ENCODE measurements at regions not wholly inside any gene's neighbourhood (a gene's known extent, or its start where the extent isn't known, plus 50 kb on each side); places are given as distances from the start of the nearest gene placed in this dataset.

DNA sequence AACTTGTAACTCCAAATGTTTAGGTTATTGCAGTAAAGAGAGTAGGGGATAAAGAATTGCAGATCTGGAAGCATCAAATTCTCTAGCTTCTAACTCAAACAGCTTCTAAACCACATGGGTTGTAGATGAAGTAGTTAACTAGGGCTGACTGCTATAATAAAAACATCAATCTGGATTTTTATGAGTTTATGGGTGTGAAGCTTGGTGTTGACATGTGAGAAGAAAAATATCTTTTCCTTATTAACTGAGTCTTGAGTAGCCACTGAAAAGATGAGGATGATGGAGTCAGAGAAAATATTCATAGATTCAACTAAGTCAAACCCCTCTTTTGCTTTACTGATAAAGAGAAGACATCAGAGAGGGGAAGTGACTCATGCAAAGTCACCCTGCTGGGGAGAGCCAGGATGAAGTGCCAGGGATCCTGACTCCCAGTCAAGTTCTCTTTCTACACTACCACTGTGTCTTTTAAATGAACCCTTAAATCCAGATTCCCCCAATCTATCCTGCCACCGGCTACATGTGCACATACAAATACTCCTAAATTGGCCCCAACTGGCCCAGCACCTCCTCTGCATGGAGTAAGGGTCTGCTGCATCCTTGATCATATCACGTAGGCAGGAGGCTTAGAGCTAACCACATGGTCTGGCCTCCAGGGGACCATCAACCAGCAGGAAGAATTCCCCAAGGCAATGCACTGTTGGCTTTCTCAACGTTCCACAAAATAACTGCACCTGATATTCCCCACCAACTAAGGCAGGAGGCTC, 264.0 kb upstream of the CCL2 start:
- TF ChIP-seq, protein P1, sequence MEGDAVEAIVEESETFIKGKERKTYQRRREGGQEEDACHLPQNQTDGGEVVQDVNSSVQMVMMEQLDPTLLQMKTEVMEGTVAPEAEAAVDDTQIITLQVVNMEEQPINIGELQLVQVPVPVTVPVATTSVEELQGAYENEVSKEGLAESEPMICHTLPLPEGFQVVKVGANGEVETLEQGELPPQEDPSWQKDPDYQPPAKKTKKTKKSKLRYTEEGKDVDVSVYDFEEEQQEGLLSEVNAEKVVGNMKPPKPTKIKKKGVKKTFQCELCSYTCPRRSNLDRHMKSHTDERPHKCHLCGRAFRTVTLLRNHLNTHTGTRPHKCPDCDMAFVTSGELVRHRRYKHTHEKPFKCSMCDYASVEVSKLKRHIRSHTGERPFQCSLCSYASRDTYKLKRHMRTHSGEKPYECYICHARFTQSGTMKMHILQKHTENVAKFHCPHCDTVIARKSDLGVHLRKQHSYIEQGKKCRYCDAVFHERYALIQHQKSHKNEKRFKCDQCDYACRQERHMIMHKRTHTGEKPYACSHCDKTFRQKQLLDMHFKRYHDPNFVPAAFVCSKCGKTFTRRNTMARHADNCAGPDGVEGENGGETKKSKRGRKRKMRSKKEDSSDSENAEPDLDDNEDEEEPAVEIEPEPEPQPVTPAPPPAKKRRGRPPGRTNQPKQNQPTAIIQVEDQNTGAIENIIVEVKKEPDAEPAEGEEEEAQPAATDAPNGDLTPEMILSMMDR (IDR thresholded peaks at IDR 0.05; ENCODE audit: extremely low read depth in 1 of 2, insufficient read depth in 1 of 2, low read depth in 1 of 2, low read length in 2 of 2): no peak
- TF ChIP-seq EZH2 (IDR thresholded peaks at IDR 0.05; ENCODE audit: borderline replicate concordance, low read depth, low read length, severe bottlenecking): no peak
- no peak for TF ChIP-seq POLR2AphosphoS5 (IDR thresholded peaks at IDR 0.05; ENCODE audit: insufficient read depth, low read depth, low read length)
- TF ChIP-seq, protein P2, sequence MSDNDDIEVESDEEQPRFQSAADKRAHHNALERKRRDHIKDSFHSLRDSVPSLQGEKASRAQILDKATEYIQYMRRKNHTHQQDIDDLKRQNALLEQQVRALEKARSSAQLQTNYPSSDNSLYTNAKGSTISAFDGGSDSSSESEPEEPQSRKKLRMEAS (IDR thresholded peaks at IDR 0.05; ENCODE audit: insufficient read depth, insufficient read length): no peak
- no peak for TF ChIP-seq POLR2A (IDR thresholded peaks at IDR 0.05; ENCODE audit: low read depth, low read length)
- no peak for TF ChIP-seq GATA2 (IDR thresholded peaks at IDR 0.05; ENCODE audit: insufficient read depth, insufficient read length, low read depth, low read length)
- TF ChIP-seq FOS (IDR thresholded peaks at IDR 0.05; ENCODE audit: borderline replicate concordance, insufficient read depth, low read length): peak; percentile 10
- no peak for TF ChIP-seq JUN (IDR thresholded peaks at IDR 0.05; ENCODE audit: borderline replicate concordance, insufficient read depth, insufficient read length, low read depth)
- no peak for TF ChIP-seq MYC (IDR thresholded peaks at IDR 0.05; ENCODE audit: low read depth, low read length)

Measured in endothelial cell of umbilical vein (primary cell).